ENCODE measurements at regions not wholly inside any gene's neighbourhood (a gene's known extent, or its start where the extent isn't known, plus 50 kb on each side); places are given as distances from the start of the nearest gene placed in this dataset.
"Not testable (repeated sequence)": the region's sequence is repeated elsewhere in the genome, so short reads cannot be mapped to it uniquely, and the experiment has no call there.

GRCh38 chr2:84054577-84054976 is 404.5 kb downstream of the SUCLG1 start:
- TF ChIP-seq CTCF (conservative IDR thresholded peaks at IDR 0.05; ENCODE audit: low read depth, low read length); EZH2 (IDR thresholded peaks at IDR 0.05; ENCODE audit: borderline replicate concordance, low read depth, low read length, poor library complexity, severe bottlenecking): not testable (repeated sequence)

Data from A673 (cell line).